B cell (primary cell): ENCODE measurements at regions not wholly inside any gene's neighbourhood (a gene's known extent, or its start where the extent isn't known, plus 50 kb on each side); places are given as distances from the start of the nearest gene placed in this dataset.
A peak's percentile ranks its signal among the peaks of the same experiment; 100 is the strongest.

Experiments used
- ATAC-seq: fragments of 200-7000 bp; cut with Tn5 transposase; one replicate; pipeline ENCODE4 v1.10.0; 2021; ENCODE audit warnings: low read depth, mild to moderate bottlenecking, moderate number of reproducible peaks, moderate library complexity
- CTCF ChIA-PET: fragments of 350-600 bp; sonication (Branson Sonifier 250); formaldehyde crosslinking; loops from one replicate; lab custom pipeline; 2021; ENCODE audit warnings: antibody characterized with exemption, inconsistent platforms; lab: Charles Lee
- POLR2A ChIA-PET: fragments of 350-600 bp; sonication (Branson Sonifier 250); formaldehyde crosslinking; loops from one replicate; lab custom pipeline; 2021; ENCODE audit warnings: antibody characterized with exemption; lab: Charles Lee
- DNase-seq: peaks from one replicate; pipeline ENCODE4 v3.0.0; 2013
- H2AFZ ChIP-seq: 2 replicates; pipeline ENCODE4 v1.6.1; 2012; ENCODE audit warnings: mild to moderate bottlenecking, low read depth, low read length; ENCODE audit not compliant: insufficient read depth, poor library complexity, severe bottlenecking
- H3K27ac ChIP-seq, 2 donors: 1 replicate in 1 of 2; 2 replicates in 1 of 2; pipeline ENCODE4 v1.5.1; 2012 to 2013; ENCODE audit warnings: low read length in 2 of 2, mild to moderate bottlenecking in 2 of 2, moderate library complexity in 1 of 2
- H3K27me3 ChIP-seq, 4 experiments: fragments of 200-600 bp in 1 of 4; sonication (generic) in 1 of 4; replicated peaks in 1 of 4; 1 replicate in 2 of 4; 2 replicates in 2 of 4; pipeline versions ENCODE4 v1.6.1 to v1.7.0; 2013 to 2016; ENCODE audit warnings: low read length in 3 of 4, mild to moderate bottlenecking in 2 of 4, mixed read lengths in 1 of 4, moderate library complexity in 1 of 4; ENCODE audit not compliant: insufficient read depth in 4 of 4, control insufficient read depth in 3 of 4; ENCODE audit errors: control extremely low read depth in 1 of 4
- H3K36me3 ChIP-seq, 2 experiments: replicated peaks in 1 of 2; 1 replicate in 1 of 2; 2 replicates in 1 of 2; pipeline versions ENCODE4 v1.6.1 to v1.7.1; 2013; ENCODE audit warnings: low read length in 1 of 2; ENCODE audit not compliant: insufficient read depth in 2 of 2, control insufficient read depth in 1 of 2; ENCODE audit errors: control extremely low read depth in 1 of 2, extremely low read depth in 1 of 2
- H3K4me1 ChIP-seq, 2 donors: fragments of 200-600 bp in 1 of 2; sonication (generic) in 1 of 2; 1 replicate in 1 of 2; 2 replicates in 1 of 2; pipeline versions ENCODE4 v1.5.1 to v1.6.1; 2013 to 2017; ENCODE audit warnings: low read length in 2 of 2; ENCODE audit not compliant: control insufficient read depth in 2 of 2, insufficient read depth in 2 of 2
- H3K4me2 ChIP-seq: replicated peaks from 2 replicates; pipeline ENCODE3; 2012; ENCODE audit warnings: mild to moderate bottlenecking, low read depth, low read length; ENCODE audit not compliant: poor library complexity, severe bottlenecking
- H3K4me3 ChIP-seq, 5 experiments: fragments of 200-600 bp in 1 of 5; sonication (generic) in 1 of 5; 1 replicate in 3 of 5; 2 replicates in 2 of 5; pipeline versions ENCODE4 v1.5.1 to v1.7.0; 2011 to 2016; ENCODE audit warnings: low read length in 4 of 5, mild to moderate bottlenecking in 4 of 5, low read depth in 2 of 5, control low read depth in 1 of 5, moderate library complexity in 1 of 5; ENCODE audit not compliant: insufficient read depth in 1 of 5; ENCODE audit errors: control extremely low read depth in 1 of 5, extremely low read depth in 1 of 5
- H3K79me2 ChIP-seq: fragments of 200-600 bp; sonication (generic); one replicate; pipeline ENCODE4 v1.6.0; 2016; ENCODE audit warnings: low read length; ENCODE audit not compliant: control insufficient read depth, insufficient read depth
- H3K9ac ChIP-seq: fragments of 200-600 bp; sonication (generic); 2 replicates; pipeline ENCODE4 v1.6.1; 2017; ENCODE audit warnings: mild to moderate bottlenecking, low read length, moderate library complexity
- H3K9me3 ChIP-seq, 3 donors: one replicate each; pipeline versions ENCODE4 v1.6.1 to v1.7.1; 2013; ENCODE audit warnings: low read length in 2 of 3; ENCODE audit not compliant: control insufficient read depth in 2 of 3, insufficient read depth in 1 of 3; ENCODE audit errors: control extremely low read depth in 1 of 3
- H4K20me1 ChIP-seq: 2 replicates; pipeline ENCODE4 v1.6.0; 2012; ENCODE audit warnings: mild to moderate bottlenecking, low read length; ENCODE audit not compliant: insufficient read depth, control insufficient read depth, poor library complexity, severe bottlenecking
- H3K27ac Mint-ChIP-seq: one replicate; pipeline ENCODE4 v1.8.0; 2021; ENCODE audit warnings: mixed read lengths
- H3K27me3 Mint-ChIP-seq: one replicate; pipeline ENCODE4 v1.8.0; 2021; ENCODE audit warnings: mixed read lengths
- H3K4me1 Mint-ChIP-seq: one replicate; pipeline ENCODE4 v1.8.0; 2021; ENCODE audit warnings: mixed read lengths
- H3K4me3 Mint-ChIP-seq: one replicate; pipeline ENCODE4 v1.8.0; 2021; ENCODE audit warnings: mixed read lengths
- H3K9me3 Mint-ChIP-seq: one replicate; pipeline ENCODE4 v1.8.0; 2022; ENCODE audit warnings: mixed read lengths; ENCODE audit not compliant: insufficient read depth
- EZH2 ChIP-seq: IDR thresholded peaks from 2 replicates; pipeline ENCODE4 v1.6.1; 2012; ENCODE audit warnings: borderline replicate concordance, low read depth, mild to moderate bottlenecking, moderate library complexity, low read length; ENCODE audit not compliant: insufficient read depth, poor library complexity, severe bottlenecking
- WGBS: methylation state at CpG from one replicate; pipeline ENCODE4 v1.1.5; 2013; ENCODE audit warnings: missing lambda C conversion rate; ENCODE audit not compliant: insufficient coverage; 5-methylcytosine and 5-hydroxymethylcytosine counted together
- intact Hi-C: fragments of 100-400 bp; cut with micrococcal nuclease; formaldehyde crosslinking; loops from one replicate; pipeline ENCODE4 v1.10.0; 2022
- TF ChIP-seq, protein P1 (sequence below): fragments of 200-600 bp; IDR thresholded peaks from one replicate; pipeline ENCODE4 v1.8.0; 2022; ENCODE audit warnings: antibody characterized with exemption, mild to moderate bottlenecking

DNA sequence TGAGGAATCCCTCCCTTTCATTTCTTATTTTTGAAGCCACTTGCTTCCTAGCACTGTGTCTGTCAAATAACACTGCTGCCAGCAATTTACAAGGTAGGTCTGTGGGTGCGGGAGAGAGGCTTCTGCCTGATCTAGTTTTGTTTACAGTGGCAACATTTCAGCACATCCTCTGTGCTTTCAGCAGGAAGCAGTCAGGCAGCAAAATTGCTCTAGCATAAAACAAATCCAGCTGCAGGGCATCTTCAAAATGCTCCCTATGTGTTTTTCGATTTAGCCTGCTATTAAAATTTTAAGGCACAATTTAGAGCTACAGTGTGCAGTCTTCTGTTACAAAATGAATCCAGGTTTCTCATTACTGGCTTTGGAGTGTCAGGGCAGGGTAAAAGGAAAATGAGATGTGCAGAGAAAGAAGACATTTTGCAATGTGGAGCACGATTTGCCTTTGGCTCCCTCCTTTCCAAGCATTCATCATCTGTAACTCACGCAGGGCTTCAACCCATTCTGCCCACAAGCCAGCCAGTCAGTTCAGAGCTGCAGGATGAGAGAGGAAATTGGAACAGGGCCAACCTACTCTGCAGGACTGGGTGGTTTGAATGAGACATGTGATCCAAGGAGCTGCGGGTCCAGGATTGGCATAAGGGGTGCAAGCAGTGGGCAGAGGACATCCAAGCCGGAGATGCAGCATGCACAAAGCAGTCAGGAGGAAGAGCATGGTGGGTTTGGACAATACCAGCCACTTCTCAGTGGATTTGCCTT lies 143.4 kb upstream of the APC start:
- peak; percentile 39 for ATAC-seq
- H2AFZ ChIP-seq = no peak overlapping the region
- DNase-seq = no peak

DNA sequence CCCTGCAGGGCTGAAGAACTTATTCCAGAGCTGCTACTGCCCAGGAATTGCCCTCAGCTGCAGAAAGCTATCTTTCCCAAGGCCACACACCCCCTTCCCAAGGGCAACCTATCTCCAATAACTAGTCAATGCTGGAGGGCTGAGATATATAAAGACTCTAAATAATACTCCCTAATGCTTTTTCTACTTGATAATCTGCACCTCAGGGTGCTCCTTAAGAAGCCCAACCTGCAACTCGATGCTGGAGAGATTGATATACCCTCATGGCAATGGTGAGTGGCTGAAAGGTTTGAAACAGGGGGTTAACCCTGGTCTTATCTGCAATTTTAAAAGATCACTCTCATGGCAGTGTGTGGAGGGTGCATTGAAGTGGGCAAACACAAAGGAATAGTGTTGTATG lies 142.7 kb upstream of the APC start:
- H3K79me2 ChIP-seq = no peaks in the 10 kb centered on the region
- Mint-ChIP-seq H3K27me3 (no peaks in the 10 kb centered on the region), H3K27ac (no peak overlapping the region), H3K4me1 (peaks cover 41% of the 10 kb centered on the region), H3K9me3 (no peaks in the 10 kb centered on the region), H3K4me3 (no peak overlapping the region)
- H3K27me3 ChIP-seq = no peaks in the 10 kb centered on the region
- H3K9ac ChIP-seq = no peak overlapping the region
- H3K4me1 ChIP-seq = peaks cover 0 to 7% of the 10 kb centered on the region in 2 donors
- ATAC-seq = no peak
- WGBS = no CpG with 5 or more reads among the region's 1 CpG
- DNase-seq = no peak
- intact Hi-C loops = no loop called here
- no peaks in the 10 kb centered on the region for H3K9me3 ChIP-seq
- no peak overlapping the region for H3K4me3 ChIP-seq
- no peaks in the 10 kb centered on the region for H4K20me1 ChIP-seq
- CTCF ChIA-PET = interaction anchor here (1.1 kb wide), 1 partner anchor 43 kb away, joined by 3 read pairs; no protein-coding TSS in a partner anchor
- POLR2A ChIA-PET = interaction anchor here (0.7 kb wide), 1 partner anchor 122 kb away, joined by 3 read pairs; no protein-coding TSS in a partner anchor
- no peak overlapping the region for H2AFZ ChIP-seq
- H3K36me3 ChIP-seq = no peaks in the 10 kb centered on the region
- no peak overlapping the region for H3K4me2 ChIP-seq
- TF ChIP-seq, protein P1, sequence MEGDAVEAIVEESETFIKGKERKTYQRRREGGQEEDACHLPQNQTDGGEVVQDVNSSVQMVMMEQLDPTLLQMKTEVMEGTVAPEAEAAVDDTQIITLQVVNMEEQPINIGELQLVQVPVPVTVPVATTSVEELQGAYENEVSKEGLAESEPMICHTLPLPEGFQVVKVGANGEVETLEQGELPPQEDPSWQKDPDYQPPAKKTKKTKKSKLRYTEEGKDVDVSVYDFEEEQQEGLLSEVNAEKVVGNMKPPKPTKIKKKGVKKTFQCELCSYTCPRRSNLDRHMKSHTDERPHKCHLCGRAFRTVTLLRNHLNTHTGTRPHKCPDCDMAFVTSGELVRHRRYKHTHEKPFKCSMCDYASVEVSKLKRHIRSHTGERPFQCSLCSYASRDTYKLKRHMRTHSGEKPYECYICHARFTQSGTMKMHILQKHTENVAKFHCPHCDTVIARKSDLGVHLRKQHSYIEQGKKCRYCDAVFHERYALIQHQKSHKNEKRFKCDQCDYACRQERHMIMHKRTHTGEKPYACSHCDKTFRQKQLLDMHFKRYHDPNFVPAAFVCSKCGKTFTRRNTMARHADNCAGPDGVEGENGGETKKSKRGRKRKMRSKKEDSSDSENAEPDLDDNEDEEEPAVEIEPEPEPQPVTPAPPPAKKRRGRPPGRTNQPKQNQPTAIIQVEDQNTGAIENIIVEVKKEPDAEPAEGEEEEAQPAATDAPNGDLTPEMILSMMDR = no peak
- no peak for TF ChIP-seq EZH2
- no peak overlapping the region for H3K27ac ChIP-seq

More for the DNA sequence above, 143.4 kb upstream of the APC start:
- H3K9me3 ChIP-seq = no peaks in the 10 kb centered on the region
- peak overlapping the region; percentile 10 for H3K4me2 ChIP-seq
- H3K27me3 Mint-ChIP-seq = no peaks in the 10 kb centered on the region
- no peak overlapping the region for H3K4me3 ChIP-seq
- ChIA-PET POLR2A (interaction anchor here (0.7 kb wide), 1 partner anchor 122 kb away, joined by 3 read pairs; no protein-coding TSS in a partner anchor), CTCF (interaction anchor here (1.0 to 2.6 kb wide), 4 partner anchors 9 to 102 kb away, joined by 3 to 6 read pairs (median 4); no protein-coding TSS in a partner anchor)
- H3K36me3 ChIP-seq = no peaks in the 10 kb centered on the region
- peak overlapping the region; percentile 32 for H3K27ac Mint-ChIP-seq
- H4K20me1 ChIP-seq = no peaks in the 10 kb centered on the region
- TF ChIP-seq EZH2 = no peak
- TF ChIP-seq, protein P1 = no peak
- no peak overlapping the region for H3K9ac ChIP-seq
- WGBS = 42% methylated on average over 4 of the region's 6 CpGs
- peak overlapping the region; percentile 29 for H3K4me3 Mint-ChIP-seq
- no peak overlapping the region for H3K27ac ChIP-seq
- no peaks in the 10 kb centered on the region for H3K9me3 Mint-ChIP-seq
- peaks cover 47% of the 10 kb centered on the region for H3K4me1 Mint-ChIP-seq
- H3K79me2 ChIP-seq = no peaks in the 10 kb centered on the region
- intact Hi-C loops = no loop called here
- no peaks in the 10 kb centered on the region for H3K27me3 ChIP-seq
- peaks cover 0 to 7% of the 10 kb centered on the region in 2 donors for H3K4me1 ChIP-seq
